ENCODE measurements at regions not wholly inside any gene's neighbourhood (a gene's known extent, or its start where the extent isn't known, plus 50 kb on each side); places are given as distances from the start of the nearest gene placed in this dataset.
"Not testable (repeated sequence)": the region's sequence is repeated elsewhere in the genome, so short reads cannot be mapped to it uniquely, and the experiment has no call there.

DNA sequence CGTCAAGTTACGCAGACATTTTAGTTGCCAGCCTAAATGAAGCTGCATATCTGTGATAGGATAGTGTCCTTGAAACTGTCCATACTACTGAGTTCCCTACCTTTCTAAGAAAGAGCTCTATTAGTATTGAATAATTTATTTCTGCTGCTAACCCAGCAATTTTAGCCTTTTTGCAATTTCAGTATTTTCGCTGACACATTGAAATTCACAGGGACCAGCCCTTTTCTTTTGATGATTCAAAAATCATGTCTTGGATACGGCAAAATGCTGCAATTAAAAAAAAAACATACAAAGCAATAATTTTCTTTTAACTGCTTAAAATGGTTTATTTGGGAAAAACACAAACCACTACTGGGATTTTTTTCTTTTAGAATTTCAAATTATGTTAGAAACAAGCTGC, 563.3 kb downstream of the TBC1D32 start:
- CTCF ChIA-PET, result interaction anchor here (0.7 kb wide), 1 partner anchor 96 kb away, joined by 4 read pairs; no protein-coding TSS in a partner anchor

DNA sequence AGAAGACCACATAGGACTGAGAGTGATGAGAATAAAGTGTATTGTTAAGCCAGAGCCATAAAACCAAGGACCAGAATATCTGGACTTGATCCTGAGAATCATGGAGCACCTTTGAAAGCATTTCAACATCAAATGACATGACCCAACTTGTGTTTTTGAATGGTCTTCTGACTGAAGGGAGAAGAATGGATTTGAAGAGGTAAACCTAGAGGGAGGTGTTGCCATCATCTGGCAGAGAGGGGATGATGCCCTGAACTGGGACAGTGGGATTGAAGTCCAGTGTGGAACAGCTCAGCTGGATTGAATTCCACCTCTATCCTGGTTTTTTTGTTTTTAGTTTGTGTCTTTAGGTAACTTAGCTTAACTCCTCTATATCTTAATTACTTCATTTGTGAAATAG, 570.0 kb downstream of the TBC1D32 start:
- Histone ChIP-seq H3K36me3 (ENCODE audit: insufficient read depth, low read length, poor library complexity, severe bottlenecking) (no peaks in the 10 kb centered on the region), H3K27me3 (replicated peaks; ENCODE audit: insufficient read depth, low read depth, low read length, poor library complexity) (no peaks in the 10 kb centered on the region), H3K27ac (ENCODE audit: low read depth, low read length, poor library complexity, severe bottlenecking) (no peak overlapping the region), H3K4me3 (ENCODE audit: low read depth, low read length, poor library complexity, severe bottlenecking) (no peak overlapping the region), H3K9me3 (ENCODE audit: low read depth, low read length, poor library complexity, severe bottlenecking) (no peaks in the 10 kb centered on the region), H3K4me1 (ENCODE audit: insufficient read depth, low read length, poor library complexity, severe bottlenecking) (no peaks in the 10 kb centered on the region)
- no TSS peak for BruUV-seq (replicated peaks)
- DNase-seq (ENCODE audit: low spot score), result no peak
- POLR2A ChIA-PET (ENCODE audit: low non-redundant PET), result no interaction called here
- CTCF ChIA-PET, result no interaction called here
- intact Hi-C loops (cut with micrococcal nuclease; ENCODE audit: unreplicated experiment), result no loop called here
- TF ChIP-seq, protein P1, sequence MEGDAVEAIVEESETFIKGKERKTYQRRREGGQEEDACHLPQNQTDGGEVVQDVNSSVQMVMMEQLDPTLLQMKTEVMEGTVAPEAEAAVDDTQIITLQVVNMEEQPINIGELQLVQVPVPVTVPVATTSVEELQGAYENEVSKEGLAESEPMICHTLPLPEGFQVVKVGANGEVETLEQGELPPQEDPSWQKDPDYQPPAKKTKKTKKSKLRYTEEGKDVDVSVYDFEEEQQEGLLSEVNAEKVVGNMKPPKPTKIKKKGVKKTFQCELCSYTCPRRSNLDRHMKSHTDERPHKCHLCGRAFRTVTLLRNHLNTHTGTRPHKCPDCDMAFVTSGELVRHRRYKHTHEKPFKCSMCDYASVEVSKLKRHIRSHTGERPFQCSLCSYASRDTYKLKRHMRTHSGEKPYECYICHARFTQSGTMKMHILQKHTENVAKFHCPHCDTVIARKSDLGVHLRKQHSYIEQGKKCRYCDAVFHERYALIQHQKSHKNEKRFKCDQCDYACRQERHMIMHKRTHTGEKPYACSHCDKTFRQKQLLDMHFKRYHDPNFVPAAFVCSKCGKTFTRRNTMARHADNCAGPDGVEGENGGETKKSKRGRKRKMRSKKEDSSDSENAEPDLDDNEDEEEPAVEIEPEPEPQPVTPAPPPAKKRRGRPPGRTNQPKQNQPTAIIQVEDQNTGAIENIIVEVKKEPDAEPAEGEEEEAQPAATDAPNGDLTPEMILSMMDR (conservative IDR thresholded peaks at IDR 0.05; ENCODE audit: low read depth, low read length), result no peak
- no peak for TF ChIP-seq EZH2 (IDR thresholded peaks at IDR 0.05; ENCODE audit: borderline replicate concordance, low read depth, low read length, poor library complexity, severe bottlenecking)

More for the DNA sequence above, 563.3 kb downstream of the TBC1D32 start:
- no TSS peak for BruUV-seq (replicated peaks)
- no peak overlapping the region for H3K27ac ChIP-seq (ENCODE audit: low read depth, low read length, poor library complexity, severe bottlenecking)
- no peak overlapping the region for H3K4me3 ChIP-seq (ENCODE audit: low read depth, low read length, poor library complexity, severe bottlenecking)
- no peaks in the 10 kb centered on the region for H3K9me3 ChIP-seq (ENCODE audit: low read depth, low read length, poor library complexity, severe bottlenecking)
- POLR2A ChIA-PET (ENCODE audit: low non-redundant PET), result no interaction called here
- H3K27me3 ChIP-seq (replicated peaks; ENCODE audit: insufficient read depth, low read depth, low read length, poor library complexity), result no peaks in the 10 kb centered on the region
- TF ChIP-seq, protein P1 (conservative IDR thresholded peaks at IDR 0.05; ENCODE audit: low read depth, low read length), result no peak
- DNase-seq (ENCODE audit: low spot score), result no peak
- intact Hi-C loops (cut with micrococcal nuclease; ENCODE audit: unreplicated experiment), result no loop called here
- no peaks in the 10 kb centered on the region for H3K36me3 ChIP-seq (ENCODE audit: insufficient read depth, low read length, poor library complexity, severe bottlenecking)
- H3K4me1 ChIP-seq (ENCODE audit: insufficient read depth, low read length, poor library complexity, severe bottlenecking), result no peaks in the 10 kb centered on the region

DNA sequence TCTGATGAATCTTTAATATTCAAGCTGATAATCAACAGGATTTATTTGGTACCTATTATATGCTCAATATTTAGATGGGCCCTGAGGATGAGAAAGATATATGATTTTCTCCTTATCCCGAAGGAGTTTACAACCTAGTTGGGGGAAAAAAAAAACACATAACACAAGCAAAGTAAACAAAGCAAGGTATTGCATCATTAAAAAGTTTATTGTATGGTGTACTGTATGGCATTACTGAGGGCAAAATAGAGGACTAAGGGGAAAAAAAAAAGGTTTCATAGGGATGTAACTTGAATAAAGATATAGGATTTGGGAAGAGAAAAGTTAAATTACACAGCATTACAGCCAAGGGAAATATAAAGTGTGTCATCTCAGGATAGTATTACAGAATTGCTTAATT, 574.7 kb downstream of the TBC1D32 start:
- H3K36me3 ChIP-seq (ENCODE audit: insufficient read depth, low read length, poor library complexity, severe bottlenecking), result no peaks in the 10 kb centered on the region
- no peaks in the 10 kb centered on the region for H3K27me3 ChIP-seq (replicated peaks; ENCODE audit: insufficient read depth, low read depth, low read length, poor library complexity)
- TF ChIP-seq, protein P1 (conservative IDR thresholded peaks at IDR 0.05; ENCODE audit: low read depth, low read length), result no peak
- no peak for TF ChIP-seq EZH2 (IDR thresholded peaks at IDR 0.05; ENCODE audit: borderline replicate concordance, low read depth, low read length, poor library complexity, severe bottlenecking)
- H3K9me3 ChIP-seq (ENCODE audit: low read depth, low read length, poor library complexity, severe bottlenecking), result no peaks in the 10 kb centered on the region
- ChIA-PET POLR2A (ENCODE audit: low non-redundant PET) (no interaction called here), CTCF (no interaction called here)
- H3K27ac ChIP-seq (ENCODE audit: low read depth, low read length, poor library complexity, severe bottlenecking), result no peak overlapping the region
- no peak for DNase-seq (ENCODE audit: low spot score)
- H3K4me3 ChIP-seq (ENCODE audit: low read depth, low read length, poor library complexity, severe bottlenecking), result no peak overlapping the region
- BruUV-seq (replicated peaks), result no TSS peak
- H3K4me1 ChIP-seq (ENCODE audit: insufficient read depth, low read length, poor library complexity, severe bottlenecking), result no peaks in the 10 kb centered on the region
- intact Hi-C loops (cut with micrococcal nuclease; ENCODE audit: unreplicated experiment), result no loop called here

DNA sequence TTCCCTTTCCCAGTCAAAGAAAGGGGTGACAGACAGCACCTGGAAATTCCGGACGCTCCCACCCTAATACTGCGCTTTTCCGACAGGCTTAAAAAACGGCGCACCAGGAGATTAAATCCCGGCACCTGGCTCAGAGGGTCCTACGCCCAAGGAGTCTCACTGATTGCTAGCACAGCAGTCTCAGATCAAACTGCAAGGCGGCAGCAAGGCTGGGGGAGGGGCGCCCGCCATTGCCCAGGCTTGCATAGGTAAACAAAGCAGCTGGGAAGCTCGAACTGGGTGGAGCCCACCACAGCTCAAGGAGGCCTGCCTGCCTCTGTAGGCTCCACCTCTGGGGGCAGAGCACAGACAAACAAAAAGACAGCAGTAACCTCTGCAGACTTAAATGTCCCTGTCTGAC, 585.7 kb downstream of the TBC1D32 start:
- CTCF ChIA-PET; H3K9me3 ChIP-seq (ENCODE audit: low read depth, low read length, poor library complexity, severe bottlenecking); DNase-seq (ENCODE audit: low spot score); intact Hi-C loops (cut with micrococcal nuclease; ENCODE audit: unreplicated experiment); H3K27ac ChIP-seq (ENCODE audit: low read depth, low read length, poor library complexity, severe bottlenecking); POLR2A ChIA-PET (ENCODE audit: low non-redundant PET); H3K27me3 ChIP-seq (replicated peaks; ENCODE audit: insufficient read depth, low read depth, low read length, poor library complexity); H3K36me3 ChIP-seq (ENCODE audit: insufficient read depth, low read length, poor library complexity, severe bottlenecking); H3K4me3 ChIP-seq (ENCODE audit: low read depth, low read length, poor library complexity, severe bottlenecking); BruUV-seq (replicated peaks); H3K4me1 ChIP-seq (ENCODE audit: insufficient read depth, low read length, poor library complexity, severe bottlenecking): not testable (repeated sequence)
